Mammary epithelial cell (primary cell): ENCODE measurements at regions not wholly inside any gene's neighbourhood (a gene's known extent, or its start where the extent isn't known, plus 50 kb on each side); places are given as distances from the start of the nearest gene placed in this dataset.

Source experiments
- EZH2 ChIP-seq: IDR thresholded peaks from 2 replicates; pipeline ENCODE4 v1.6.1; 2012; ENCODE audit warnings: low read length, inconsistent platforms, borderline replicate concordance
- TF ChIP-seq, protein P1 (sequence below), 2 donors: IDR thresholded peaks in 1 of 2; conservative IDR thresholded peaks in 1 of 2; 2 replicates each; pipeline ENCODE4 v1.5.1; 2011 to 2012; ENCODE audit warnings: inconsistent platforms in 2 of 2, low read length in 2 of 2, mild to moderate bottlenecking in 2 of 2, control low read depth in 1 of 2, low read depth in 1 of 2; ENCODE audit not compliant: insufficient read depth in 1 of 2; ENCODE audit errors: extremely low read depth in 1 of 2

DNA sequence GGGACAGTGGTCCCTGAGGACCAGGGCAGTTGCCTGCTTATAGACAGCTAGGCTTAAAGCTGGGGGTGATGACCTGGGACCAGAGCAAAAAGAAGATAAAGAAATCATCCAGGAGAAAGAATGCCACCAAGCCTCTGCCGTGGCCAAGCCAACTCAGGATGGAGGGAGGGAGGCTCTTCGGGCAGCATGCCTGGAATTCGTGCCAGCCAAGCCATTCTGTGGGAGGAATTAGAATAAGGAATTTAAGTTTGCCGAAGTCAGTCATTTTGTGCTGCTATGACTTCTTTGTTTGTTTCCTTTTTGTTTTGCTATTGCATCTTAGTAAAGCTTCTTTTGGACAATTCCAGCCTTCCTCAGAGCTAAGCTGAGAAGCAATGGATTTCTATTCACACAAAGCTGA is 124.1 kb downstream of the EN1 start:
- TF ChIP-seq, protein P1, sequence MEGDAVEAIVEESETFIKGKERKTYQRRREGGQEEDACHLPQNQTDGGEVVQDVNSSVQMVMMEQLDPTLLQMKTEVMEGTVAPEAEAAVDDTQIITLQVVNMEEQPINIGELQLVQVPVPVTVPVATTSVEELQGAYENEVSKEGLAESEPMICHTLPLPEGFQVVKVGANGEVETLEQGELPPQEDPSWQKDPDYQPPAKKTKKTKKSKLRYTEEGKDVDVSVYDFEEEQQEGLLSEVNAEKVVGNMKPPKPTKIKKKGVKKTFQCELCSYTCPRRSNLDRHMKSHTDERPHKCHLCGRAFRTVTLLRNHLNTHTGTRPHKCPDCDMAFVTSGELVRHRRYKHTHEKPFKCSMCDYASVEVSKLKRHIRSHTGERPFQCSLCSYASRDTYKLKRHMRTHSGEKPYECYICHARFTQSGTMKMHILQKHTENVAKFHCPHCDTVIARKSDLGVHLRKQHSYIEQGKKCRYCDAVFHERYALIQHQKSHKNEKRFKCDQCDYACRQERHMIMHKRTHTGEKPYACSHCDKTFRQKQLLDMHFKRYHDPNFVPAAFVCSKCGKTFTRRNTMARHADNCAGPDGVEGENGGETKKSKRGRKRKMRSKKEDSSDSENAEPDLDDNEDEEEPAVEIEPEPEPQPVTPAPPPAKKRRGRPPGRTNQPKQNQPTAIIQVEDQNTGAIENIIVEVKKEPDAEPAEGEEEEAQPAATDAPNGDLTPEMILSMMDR (conservative IDR thresholded peaks at IDR 0.05 in 1 of 2, IDR thresholded peaks at IDR 0.05 in 1 of 2; ENCODE audit: extremely low read depth in 1 of 2, insufficient read depth in 1 of 2, low read depth in 1 of 2, low read length in 2 of 2), result no peak
- TF ChIP-seq EZH2, result no peak
